GM23248 (cell line): ENCODE measurements at regions not wholly inside any gene's neighbourhood (a gene's known extent, or its start where the extent isn't known, plus 50 kb on each side); places are given as distances from the start of the nearest gene placed in this dataset.

Experiments used
- EZH2 ChIP-seq: fragments of 200-600 bp; sonication (generic); IDR thresholded peaks from 2 replicates; pipeline ENCODE4 v1.6.1; 2018; ENCODE audit warnings: antibody characterized with exemption, mild to moderate bottlenecking; ENCODE audit not compliant: insufficient read depth, poor library complexity, severe bottlenecking
- EZH2phosphoT487 ChIP-seq: fragments of 200-600 bp; sonication (generic); IDR thresholded peaks from 2 replicates; pipeline ENCODE4 v1.6.1; 2018; ENCODE audit warnings: antibody characterized with exemption, moderate library complexity, mild to moderate bottlenecking, low read depth; ENCODE audit not compliant: insufficient read depth

GRCh38 chr9:119577881-119578280 is 208.6 kb upstream of the BRINP1 start:
- TF ChIP-seq EZH2, result no peak
- no peak for TF ChIP-seq EZH2phosphoT487
